Hindlimb muscle (tissue), 1 donor: ENCODE measurements at regions not wholly inside any gene's neighbourhood (a gene's known extent, or its start where the extent isn't known, plus 50 kb on each side); places are given as distances from the start of the nearest gene placed in this dataset.

Experiments used
- DNase-seq: peaks from one replicate; pipeline ENCODE4 v3.0.0-alpha.2; 2013

DNA sequence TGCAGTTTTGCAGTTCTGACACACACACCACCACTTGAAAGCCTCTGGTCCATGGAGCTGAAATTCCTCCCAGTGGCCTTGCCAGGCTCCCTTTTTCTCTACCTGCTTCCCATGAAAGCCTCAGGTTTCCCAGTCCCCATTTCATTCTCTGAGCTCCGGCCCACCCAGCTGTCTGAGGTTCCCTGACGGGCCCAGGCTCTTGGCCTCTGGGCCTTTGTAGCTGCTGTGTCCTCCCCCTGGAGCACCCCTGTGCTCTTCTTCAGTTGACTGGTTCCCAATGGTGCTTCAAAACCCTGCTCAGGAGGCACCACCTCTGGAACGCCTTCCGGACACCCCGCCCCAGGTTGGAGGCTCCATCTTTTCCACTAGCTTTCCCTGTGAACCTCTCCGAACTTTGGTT, 155.9 kb upstream of the SHB start:
- no peak for DNase-seq

- no peak for DNase-seq
These were observed 147.5 kb upstream of the SHB start for GRCh38 chr9:38216572-38216971.

- no peak for DNase-seq
These were observed 146.4 kb upstream of the SHB start for GRCh38 chr9:38215465-38215864.

- DNase-seq = no peak
These were observed 145.4 kb upstream of the SHB start for GRCh38 chr9:38214432-38214831.

DNA sequence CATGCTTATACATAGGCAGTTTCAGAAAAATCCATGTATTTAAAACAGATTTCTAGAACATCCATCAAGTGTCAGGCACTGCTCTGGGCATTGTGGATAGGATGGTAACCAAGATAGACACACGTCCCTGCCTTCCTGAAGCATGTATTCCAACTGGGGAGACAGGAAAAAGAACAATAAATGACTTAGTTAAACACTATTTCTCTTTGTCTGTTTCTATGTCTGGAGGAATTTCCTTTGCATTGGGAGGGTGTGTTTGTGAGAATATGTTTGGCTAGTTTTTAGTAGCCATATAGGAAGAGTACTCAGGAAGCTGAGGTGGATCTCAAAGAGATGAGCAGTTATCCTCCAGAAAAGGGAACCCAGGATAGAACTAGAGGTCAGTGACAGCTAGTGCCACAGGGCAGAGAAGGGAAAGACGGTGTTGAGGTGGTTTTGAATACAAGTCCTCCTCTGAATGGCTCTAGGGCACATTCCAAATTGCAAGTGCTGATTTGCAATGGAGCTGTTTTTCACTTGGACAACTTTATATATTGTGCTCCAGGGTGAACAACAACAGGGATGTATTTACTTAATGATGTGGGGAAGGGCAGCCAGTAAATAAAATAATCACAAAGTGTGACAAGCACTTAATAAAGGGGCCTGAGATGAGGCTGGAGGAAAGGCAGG, 144.7 kb upstream of the SHB start:
- DNase-seq = no peak

DNA sequence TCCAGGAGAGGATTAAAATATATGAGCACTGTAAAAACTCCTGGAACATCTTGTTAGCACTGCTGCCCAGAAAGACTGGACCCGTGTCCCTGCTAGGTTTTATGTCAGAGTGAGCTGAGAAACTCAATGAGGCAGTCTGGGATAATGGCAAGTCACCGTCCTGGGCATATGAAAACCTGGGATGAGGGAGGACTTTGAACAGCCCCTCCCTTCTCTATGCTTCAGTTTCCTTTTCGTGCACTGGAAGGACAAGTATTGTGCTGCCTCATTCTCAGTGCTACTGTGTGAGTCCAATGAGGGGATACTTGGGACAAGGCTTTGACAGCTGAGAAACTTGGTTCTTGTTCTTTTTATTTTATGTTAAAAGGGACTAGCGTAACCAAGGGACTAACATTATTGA, 143.0 kb upstream of the SHB start:
- DNase-seq = no peak

DNA sequence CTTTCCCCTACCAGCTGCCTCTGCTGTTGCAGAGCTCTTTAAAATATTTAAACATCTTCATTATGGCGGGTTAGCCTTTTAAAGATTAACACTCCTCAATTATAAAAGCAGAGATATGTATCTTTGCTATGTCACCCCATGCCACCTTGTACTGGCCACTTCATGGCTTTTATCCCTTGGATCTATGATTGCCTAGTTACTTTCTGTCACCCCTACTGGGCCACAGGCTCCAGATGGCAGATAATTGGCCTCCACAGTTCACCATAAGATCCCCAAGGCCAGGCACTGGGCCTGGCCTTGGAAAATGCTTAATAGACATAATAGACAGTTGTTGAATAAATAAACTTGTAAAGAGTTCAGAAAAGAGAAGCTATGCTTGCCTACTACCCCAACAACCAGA, 142.0 kb upstream of the SHB start:
- no peak for DNase-seq

GRCh38 chr9:38208206-38208901, 139.3 kb upstream of the SHB start:
- no peak for DNase-seq

DNA sequence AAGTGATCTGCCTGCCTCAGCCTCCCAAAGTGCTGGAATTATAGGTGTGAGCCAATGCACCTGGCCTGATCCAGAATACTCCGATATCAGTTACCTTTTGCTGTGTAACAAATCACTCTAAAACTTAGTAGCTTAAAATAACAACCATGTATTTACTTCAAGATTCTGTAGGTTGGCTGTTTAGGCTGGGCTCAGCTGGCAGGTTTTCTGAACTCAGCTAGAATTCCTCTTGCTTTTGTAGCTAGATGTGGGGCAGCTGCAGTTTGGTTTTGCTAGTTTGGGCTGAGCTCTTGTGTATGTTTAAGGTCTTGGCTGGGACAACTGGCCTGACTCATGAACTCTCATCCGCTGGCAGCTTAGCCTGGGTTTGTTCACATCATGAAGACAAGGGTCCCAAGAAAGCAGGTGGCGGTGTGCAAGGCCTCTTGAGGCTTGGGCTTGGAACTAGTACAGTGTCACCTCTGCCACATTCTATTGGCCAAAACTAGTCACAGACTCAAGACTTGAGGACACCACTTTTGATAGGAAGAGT, 138.3 kb upstream of the SHB start:
- DNase-seq = no peak

GRCh38 chr9:38205279-38205678, 136.3 kb upstream of the SHB start:
- no peak for DNase-seq

- no peak for DNase-seq
These were observed 133.4 kb upstream of the SHB start for GRCh38 chr9:38202336-38202938.

- no peak for DNase-seq
These were observed 132.8 kb upstream of the SHB start for GRCh38 chr9:38201844-38202243.

- DNase-seq = no peak
These were observed 131.4 kb upstream of the SHB start for GRCh38 chr9:38200431-38200830.

GRCh38 chr9:38198140-38198539, 129.1 kb upstream of the SHB start:
- DNase-seq = no peak

- DNase-seq = no peak
These were observed 127.7 kb upstream of the SHB start for GRCh38 chr9:38196714-38197113.

GRCh38 chr9:38195737-38196161, 126.7 kb upstream of the SHB start:
- no peak for DNase-seq

GRCh38 chr9:38194870-38195269, 125.8 kb upstream of the SHB start:
- no peak for DNase-seq

DNA sequence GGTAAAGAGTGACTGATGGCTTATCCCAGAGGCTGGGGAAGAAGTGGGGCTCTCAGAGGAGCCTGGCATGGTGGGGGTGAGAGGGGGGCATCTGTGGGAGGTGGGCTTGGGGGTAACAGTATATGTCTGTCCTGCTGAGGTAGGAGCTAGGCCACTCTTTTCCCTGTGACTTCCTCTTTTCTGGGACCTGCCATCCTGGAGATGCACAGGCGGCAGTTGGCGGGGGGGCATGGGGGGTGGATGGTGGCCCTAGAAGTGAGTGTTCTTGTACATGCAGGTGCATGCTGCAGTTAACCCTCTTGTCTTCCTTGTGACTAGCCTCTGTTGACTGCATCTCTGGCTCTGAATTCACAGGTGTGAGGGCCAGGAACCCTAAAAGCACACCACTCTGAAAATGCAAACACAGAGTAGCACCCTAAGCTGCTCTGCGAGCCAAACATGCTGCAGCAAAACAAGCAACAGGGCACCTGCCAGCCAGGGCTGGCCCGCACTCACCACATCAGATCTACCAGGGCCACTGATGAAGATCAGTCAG, 123.8 kb upstream of the SHB start:
- no peak for DNase-seq

DNA sequence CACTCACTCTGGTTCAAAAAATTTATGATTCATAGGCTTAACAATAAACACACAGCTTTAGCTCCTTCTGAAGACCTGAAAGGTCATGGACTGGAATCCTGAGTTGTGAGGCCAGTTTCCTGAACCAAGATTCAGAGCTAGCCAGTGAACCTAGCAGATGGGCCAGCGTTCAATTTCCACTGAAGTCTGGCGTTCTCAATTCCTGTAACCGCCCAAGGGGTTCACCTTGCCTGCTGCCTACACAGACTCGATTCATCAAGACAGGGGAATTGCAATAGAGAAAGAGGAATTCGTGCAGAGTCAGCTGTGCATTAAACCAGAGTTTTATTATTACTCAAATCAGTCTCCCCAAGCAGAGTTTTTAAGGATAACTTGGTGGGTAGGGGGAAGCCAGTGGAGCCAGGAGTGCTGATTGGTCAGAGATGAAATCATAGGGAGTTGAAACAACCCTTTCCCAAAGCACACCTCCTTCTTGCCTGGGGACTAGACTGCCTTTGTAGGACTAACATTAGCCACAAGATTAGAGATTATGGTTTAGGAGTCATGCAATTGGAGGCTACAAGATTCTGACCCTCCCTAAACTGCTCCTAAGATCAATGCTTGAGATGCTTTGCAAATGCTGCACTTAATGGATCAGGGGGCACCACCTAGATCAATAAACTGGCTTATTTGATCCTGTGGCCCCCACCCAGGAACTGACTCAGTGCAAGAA, 117.5 kb upstream of the SHB start:
- DNase-seq = no peak

DNA sequence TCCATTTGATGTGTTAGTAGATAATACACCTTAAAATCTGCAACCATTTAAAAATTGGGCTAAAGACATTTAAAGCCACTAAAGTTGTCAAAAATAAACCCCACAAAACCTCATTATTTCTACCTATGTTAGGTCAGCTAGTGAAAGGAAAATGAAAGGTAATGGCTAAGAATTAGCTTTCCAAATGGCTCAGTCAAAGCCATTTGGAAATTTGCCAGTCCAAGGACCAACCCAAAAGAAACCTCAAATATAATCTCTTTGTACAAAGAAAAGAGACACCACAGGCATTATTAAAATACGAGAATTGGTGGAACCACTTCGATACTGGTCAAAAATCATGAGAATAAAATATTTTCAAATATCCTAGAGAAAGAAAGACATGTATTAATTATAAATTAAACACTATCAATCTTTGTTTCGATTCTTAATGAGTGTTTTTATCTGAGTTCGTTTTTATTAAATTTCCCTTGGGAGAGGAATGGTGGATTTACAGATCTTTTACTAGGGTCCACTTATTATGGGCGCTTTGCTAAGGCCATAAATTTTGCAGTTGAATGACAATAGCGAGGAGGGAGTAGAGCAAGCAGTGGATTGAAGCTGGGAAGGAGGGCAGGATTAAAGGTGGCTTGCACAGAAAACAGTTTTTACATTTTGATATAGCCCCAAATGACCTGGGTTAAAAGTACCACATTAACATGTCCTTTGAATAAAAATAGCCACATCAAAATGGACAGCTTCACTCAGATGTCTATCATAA, 116.8 kb upstream of the SHB start:
- DNase-seq = no peak

- no peak for DNase-seq
These were observed 115.1 kb upstream of the SHB start for GRCh38 chr9:38183994-38184568.

GRCh38 chr9:38182321-38182720, 113.3 kb upstream of the SHB start:
- DNase-seq = no peak
